Panc1 (cell line): ENCODE measurements at regions not wholly inside any gene's neighbourhood (a gene's known extent, or its start where the extent isn't known, plus 50 kb on each side); places are given as distances from the start of the nearest gene placed in this dataset.

Experiments
- POLR2AphosphoS5 ChIP-seq: IDR thresholded peaks from 2 replicates; pipeline ENCODE4 v1.6.1; 2012; ENCODE audit warnings: mild to moderate bottlenecking, low read depth, low read length, moderate library complexity
- SIN3A ChIP-seq: IDR thresholded peaks from 2 replicates; pipeline ENCODE4 v1.6.1; 2012; ENCODE audit warnings: low read depth, mild to moderate bottlenecking, low read length, moderate library complexity, borderline replicate concordance; ENCODE audit not compliant: insufficient read depth
- TF ChIP-seq, protein P1 (sequence below), 2 experiments: IDR thresholded peaks; 2 replicates each; pipeline ENCODE4 v1.6.1; 2011 to 2012; ENCODE audit warnings: low read depth in 2 of 2, control low read depth in 1 of 2, low read length in 1 of 2, mild to moderate bottlenecking in 1 of 2, moderate library complexity in 1 of 2; ENCODE audit not compliant: insufficient read depth in 1 of 2

GRCh38 chr5:118040496-118040895 is 947.9 kb downstream of the DTWD2 start:
- TF ChIP-seq POLR2AphosphoS5: no peak
- TF ChIP-seq SIN3A: no peak
- TF ChIP-seq, protein P1, sequence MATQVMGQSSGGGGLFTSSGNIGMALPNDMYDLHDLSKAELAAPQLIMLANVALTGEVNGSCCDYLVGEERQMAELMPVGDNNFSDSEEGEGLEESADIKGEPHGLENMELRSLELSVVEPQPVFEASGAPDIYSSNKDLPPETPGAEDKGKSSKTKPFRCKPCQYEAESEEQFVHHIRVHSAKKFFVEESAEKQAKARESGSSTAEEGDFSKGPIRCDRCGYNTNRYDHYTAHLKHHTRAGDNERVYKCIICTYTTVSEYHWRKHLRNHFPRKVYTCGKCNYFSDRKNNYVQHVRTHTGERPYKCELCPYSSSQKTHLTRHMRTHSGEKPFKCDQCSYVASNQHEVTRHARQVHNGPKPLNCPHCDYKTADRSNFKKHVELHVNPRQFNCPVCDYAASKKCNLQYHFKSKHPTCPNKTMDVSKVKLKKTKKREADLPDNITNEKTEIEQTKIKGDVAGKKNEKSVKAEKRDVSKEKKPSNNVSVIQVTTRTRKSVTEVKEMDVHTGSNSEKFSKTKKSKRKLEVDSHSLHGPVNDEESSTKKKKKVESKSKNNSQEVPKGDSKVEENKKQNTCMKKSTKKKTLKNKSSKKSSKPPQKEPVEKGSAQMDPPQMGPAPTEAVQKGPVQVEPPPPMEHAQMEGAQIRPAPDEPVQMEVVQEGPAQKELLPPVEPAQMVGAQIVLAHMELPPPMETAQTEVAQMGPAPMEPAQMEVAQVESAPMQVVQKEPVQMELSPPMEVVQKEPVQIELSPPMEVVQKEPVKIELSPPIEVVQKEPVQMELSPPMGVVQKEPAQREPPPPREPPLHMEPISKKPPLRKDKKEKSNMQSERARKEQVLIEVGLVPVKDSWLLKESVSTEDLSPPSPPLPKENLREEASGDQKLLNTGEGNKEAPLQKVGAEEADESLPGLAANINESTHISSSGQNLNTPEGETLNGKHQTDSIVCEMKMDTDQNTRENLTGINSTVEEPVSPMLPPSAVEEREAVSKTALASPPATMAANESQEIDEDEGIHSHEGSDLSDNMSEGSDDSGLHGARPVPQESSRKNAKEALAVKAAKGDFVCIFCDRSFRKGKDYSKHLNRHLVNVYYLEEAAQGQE (IDR thresholded peaks at IDR 0.05; ENCODE audit: insufficient read depth in 1 of 2, low read depth in 2 of 2, low read length in 1 of 2): no peak
